AG09319 (cell line): ENCODE measurements at regions not wholly inside any gene's neighbourhood (a gene's known extent, or its start where the extent isn't known, plus 50 kb on each side); places are given as distances from the start of the nearest gene placed in this dataset.

Experiments used
- DNase-seq: peaks from one replicate; pipeline ENCODE4 v3.0.0-alpha.2; 2010; ENCODE audit warnings: low read depth; ENCODE audit errors: extremely low read depth
- CTCF ChIP-seq: IDR thresholded peaks from 2 replicates; pipeline ENCODE4 v1.5.1; 2011; ENCODE audit warnings: low read depth, mild to moderate bottlenecking, inconsistent platforms, low read length, moderate library complexity

GRCh38 chr4:10182446-10183424 lies 66.1 kb upstream of the WDR1 start:
- TF ChIP-seq CTCF, result no peak
- no peak for DNase-seq

DNA sequence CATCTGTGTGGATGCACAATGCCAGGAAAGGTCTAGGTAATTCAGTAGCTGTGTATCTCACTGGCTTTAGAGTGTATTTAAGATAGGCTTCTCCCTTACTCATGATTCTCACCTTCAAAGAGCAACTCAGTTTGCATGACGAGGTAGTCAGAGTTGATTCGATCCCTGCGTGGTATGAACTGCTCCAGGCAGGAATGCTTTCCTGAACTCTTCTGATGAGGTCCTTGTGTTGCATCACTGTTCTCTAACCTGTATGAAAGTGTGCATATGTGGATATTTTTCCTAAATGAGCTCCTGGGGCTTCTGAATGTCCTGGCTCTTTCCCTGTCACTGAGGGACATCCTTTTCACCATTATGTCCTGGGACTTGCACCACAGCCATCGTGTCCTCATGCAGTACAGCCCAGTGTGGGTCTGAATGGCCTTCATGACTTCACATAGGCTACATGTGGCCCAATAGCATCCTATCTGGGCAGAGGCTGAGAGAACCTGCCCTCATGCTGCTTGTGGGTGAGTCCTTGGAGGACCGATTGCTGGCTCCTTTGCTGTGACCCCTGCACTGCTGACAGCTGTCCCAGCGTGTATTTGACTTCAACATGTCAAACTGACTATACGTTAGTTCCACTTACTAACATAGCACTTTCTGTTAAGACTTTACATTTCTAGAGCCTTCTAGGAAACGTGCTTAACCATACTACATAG lies 65.3 kb upstream of the WDR1 start:
- no peak for TF ChIP-seq CTCF
- DNase-seq, result no peak

DNA sequence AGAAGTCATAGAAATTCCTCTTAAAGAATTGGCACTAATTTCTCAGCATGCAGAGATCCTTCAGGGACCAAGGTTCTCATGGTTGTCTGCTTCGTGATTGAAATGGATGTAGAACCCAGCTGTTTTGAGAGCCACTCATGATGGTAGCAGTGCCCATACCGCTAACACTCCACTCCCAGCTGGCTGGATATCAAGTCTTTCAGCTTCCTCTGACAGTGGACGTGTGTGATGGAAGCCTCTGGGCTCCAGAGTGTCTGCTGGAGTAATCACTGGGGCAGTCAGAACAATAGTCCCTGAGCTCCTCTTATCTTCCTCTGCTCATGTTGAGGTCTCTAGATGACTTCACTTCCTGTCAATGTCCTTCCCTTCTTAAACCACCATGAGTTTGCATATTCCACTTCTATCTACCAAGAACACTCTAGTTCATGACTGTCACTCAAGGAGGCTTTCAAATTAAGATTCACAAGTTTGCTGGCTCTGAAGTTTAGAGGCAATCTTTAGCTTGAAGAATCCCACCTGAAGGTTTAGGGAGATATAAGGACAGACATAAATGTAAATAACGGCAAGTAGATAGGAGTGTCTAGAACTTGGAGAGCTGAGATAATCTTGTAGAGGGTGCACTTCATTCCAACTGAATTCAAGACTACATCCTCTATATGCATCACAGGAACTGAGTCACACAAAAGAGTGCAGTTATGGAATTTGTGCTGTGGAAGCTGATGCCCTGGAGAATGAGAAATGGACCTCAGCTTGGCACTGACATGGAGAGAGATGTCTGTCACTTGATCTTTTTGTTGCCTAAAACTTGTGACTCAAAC lies 64.5 kb upstream of the WDR1 start:
- DNase-seq, result no peak

GRCh38 chr4:10180603-10180926 lies 64.0 kb upstream of the WDR1 start:
- TF ChIP-seq CTCF, result no peak
- no peak for DNase-seq

More for the DNA sequence above, 64.5 kb upstream of the WDR1 start:
- no peak for TF ChIP-seq CTCF

- no peak for DNase-seq
- no peak for TF ChIP-seq CTCF
These were observed 63.5 kb upstream of the WDR1 start for GRCh38 chr4:10179957-10180602.

GRCh38 chr4:10178763-10179162 lies 62.2 kb upstream of the WDR1 start:
- no peak for TF ChIP-seq CTCF
- no peak for DNase-seq
